ENCODE measurements at regions not wholly inside any gene's neighbourhood (a gene's known extent, or its start where the extent isn't known, plus 50 kb on each side); places are given as distances from the start of the nearest gene placed in this dataset.

DNA sequence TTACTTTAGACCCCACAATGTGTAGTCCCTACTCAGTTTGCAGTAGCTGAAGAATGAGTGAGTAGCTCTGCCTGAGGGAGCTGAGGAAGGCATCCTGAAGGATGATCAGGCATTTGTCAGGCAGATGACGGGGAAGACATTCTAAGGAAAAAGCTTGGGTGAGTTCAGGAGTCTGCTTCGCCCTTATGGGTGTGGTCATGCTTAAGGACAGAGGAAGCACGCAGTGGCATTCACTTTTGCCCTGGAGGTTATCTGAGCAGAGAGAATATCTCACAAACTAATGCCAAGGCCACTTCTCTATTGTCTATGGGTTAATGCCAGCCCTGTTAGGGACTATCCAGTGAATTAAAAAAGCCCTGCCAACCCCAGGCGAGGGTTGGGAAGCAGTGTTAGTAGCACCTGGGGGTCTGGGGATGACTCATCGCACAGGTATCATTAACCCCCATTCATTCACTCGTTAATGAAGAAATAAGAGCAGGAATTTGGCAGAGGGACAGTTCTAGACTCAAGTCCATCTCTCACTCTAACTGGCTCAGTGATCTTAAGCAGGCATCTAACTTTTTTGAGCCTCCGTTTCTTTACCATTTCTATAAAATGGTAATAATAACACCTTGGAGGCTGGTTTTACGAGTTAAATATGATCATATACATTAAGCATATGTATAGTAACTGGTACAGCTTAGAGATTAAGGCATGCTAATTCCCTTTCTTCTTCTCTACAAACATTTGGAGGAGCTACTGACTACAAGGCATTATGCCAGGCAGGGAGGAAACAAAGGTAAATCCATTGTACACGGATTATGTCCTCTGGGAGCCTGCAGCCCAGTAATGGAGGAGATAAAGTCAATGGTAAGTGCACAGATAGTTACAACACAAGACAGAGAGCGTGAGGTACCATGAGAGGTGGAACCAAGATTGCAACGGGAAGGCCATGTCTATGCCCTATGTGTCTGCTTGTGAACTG lies 93.2 kb upstream of the AKIRIN2 start:
- Histone ChIP-seq H3K27ac (ENCODE audit: low read depth in 2 of 2, low read length in 2 of 2) (no peak overlapping the region), H3K4me1 (ENCODE audit: control insufficient read depth in 2 of 3, insufficient read depth in 2 of 3, low read depth in 1 of 3, low read length in 3 of 3) (peaks cover 0 to 8% (median 2%) of the 10 kb centered on the region in 3 donors), H3K9ac (ENCODE audit: low read length in 3 of 3) (no peak overlapping the region), H3K4me3 (ENCODE audit: low read length in 3 of 3) (no peak overlapping the region), H3K9me3 (ENCODE audit: control insufficient read depth in 2 of 3, insufficient read depth in 1 of 3, low read length in 3 of 3) (no peaks in the 10 kb centered on the region), H3K36me3 (ENCODE audit: control insufficient read depth in 2 of 3, insufficient read depth in 3 of 3, low read length in 3 of 3) (no peaks in the 10 kb centered on the region), H3K27me3 (ENCODE audit: control insufficient read depth, insufficient read depth, low read length) (no peaks in the 10 kb centered on the region)
- DNase-seq (no peak), FAIRE-seq (no peak)
- TF ChIP-seq, protein P1, sequence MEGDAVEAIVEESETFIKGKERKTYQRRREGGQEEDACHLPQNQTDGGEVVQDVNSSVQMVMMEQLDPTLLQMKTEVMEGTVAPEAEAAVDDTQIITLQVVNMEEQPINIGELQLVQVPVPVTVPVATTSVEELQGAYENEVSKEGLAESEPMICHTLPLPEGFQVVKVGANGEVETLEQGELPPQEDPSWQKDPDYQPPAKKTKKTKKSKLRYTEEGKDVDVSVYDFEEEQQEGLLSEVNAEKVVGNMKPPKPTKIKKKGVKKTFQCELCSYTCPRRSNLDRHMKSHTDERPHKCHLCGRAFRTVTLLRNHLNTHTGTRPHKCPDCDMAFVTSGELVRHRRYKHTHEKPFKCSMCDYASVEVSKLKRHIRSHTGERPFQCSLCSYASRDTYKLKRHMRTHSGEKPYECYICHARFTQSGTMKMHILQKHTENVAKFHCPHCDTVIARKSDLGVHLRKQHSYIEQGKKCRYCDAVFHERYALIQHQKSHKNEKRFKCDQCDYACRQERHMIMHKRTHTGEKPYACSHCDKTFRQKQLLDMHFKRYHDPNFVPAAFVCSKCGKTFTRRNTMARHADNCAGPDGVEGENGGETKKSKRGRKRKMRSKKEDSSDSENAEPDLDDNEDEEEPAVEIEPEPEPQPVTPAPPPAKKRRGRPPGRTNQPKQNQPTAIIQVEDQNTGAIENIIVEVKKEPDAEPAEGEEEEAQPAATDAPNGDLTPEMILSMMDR (IDR thresholded peaks at IDR 0.05; ENCODE audit: borderline replicate concordance, extremely low read depth, insufficient read depth), result no peak
- intact Hi-C loops (cut with DNase I), result no loop called here

DNA sequence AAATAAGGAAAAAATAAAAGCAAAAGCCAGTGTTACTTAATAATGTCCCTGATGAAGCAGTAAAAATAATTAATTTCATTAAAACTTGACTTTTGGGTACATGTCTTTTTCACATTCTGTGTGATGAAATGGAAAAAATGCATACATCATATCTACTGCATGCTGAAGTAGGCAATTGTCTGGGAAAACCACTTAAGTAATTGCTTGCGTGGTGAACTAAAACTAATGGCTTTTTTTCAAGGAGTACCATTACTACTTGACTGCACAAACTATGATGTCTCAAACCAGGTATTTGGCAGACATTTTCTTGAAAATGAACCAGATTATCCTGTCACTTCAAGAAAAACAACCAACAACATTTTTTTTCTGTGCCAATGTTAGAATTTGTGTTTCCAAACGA lies 91.3 kb upstream of the AKIRIN2 start:
- Histone ChIP-seq H3K9me3 (ENCODE audit: control insufficient read depth in 2 of 3, insufficient read depth in 1 of 3, low read length in 3 of 3) (no peaks in the 10 kb centered on the region), H3K36me3 (ENCODE audit: control insufficient read depth in 2 of 3, insufficient read depth in 3 of 3, low read length in 3 of 3) (no peaks in the 10 kb centered on the region), H3K9ac (ENCODE audit: low read length in 3 of 3) (no peak overlapping the region), H3K4me3 (ENCODE audit: low read length in 3 of 3) (no peak overlapping the region), H3K27me3 (ENCODE audit: control insufficient read depth, insufficient read depth, low read length) (no peaks in the 10 kb centered on the region), H3K4me1 (ENCODE audit: control insufficient read depth in 2 of 3, insufficient read depth in 2 of 3, low read depth in 1 of 3, low read length in 3 of 3) (peaks cover 0 to 6% (median 5%) of the 10 kb centered on the region in 3 donors), H3K27ac (ENCODE audit: low read depth in 2 of 2, low read length in 2 of 2) (no peak overlapping the region)
- TF ChIP-seq, protein P1 (IDR thresholded peaks at IDR 0.05; ENCODE audit: borderline replicate concordance, extremely low read depth, insufficient read depth), result no peak
- FAIRE-seq, result no peak
- intact Hi-C loops (cut with DNase I), result no loop called here
- no peak for DNase-seq

DNA sequence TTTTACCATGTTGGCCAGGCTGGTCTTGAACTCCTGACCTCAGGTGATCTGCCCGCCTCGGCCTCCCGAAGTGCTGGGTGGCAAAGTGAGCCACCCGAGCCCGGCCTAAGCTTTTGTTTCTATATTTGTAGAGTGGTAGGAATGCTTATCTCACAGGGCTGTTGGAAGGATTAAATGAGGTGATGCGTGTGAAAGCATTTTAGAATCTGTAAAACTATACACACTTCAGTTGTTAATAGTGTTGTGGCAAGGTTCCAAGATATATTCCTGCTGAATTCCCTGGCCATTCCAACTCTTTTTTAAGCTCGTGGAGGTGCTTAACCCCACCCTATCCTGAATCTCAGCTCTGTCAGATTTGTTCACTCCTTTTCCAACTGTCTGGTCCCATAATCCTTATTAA lies 89.9 kb upstream of the AKIRIN2 start:
- TF ChIP-seq, protein P1 (IDR thresholded peaks at IDR 0.05; ENCODE audit: borderline replicate concordance, extremely low read depth, insufficient read depth), result no peak
- Histone ChIP-seq H3K27ac (ENCODE audit: low read depth in 2 of 2, low read length in 2 of 2) (no peak overlapping the region), H3K36me3 (ENCODE audit: control insufficient read depth in 2 of 3, insufficient read depth in 3 of 3, low read length in 3 of 3) (no peaks in the 10 kb centered on the region), H3K4me3 (ENCODE audit: low read length in 3 of 3) (no peak overlapping the region), H3K27me3 (ENCODE audit: control insufficient read depth, insufficient read depth, low read length) (no peaks in the 10 kb centered on the region), H3K9me3 (ENCODE audit: control insufficient read depth in 2 of 3, insufficient read depth in 1 of 3, low read length in 3 of 3) (no peaks in the 10 kb centered on the region), H3K4me1 (ENCODE audit: control insufficient read depth in 2 of 3, insufficient read depth in 2 of 3, low read depth in 1 of 3, low read length in 3 of 3) (peaks cover 0 to 6% (median 5%) of the 10 kb centered on the region in 3 donors), H3K9ac (ENCODE audit: low read length in 3 of 3) (no peak overlapping the region)
- DNase-seq, result no peak
- intact Hi-C loops (cut with DNase I), result no loop called here
- FAIRE-seq, result no peak

Measured in kidney (tissue), 13 donors.